GM12872 (cell line): ENCODE measurements at regions not wholly inside any gene's neighbourhood (a gene's known extent, or its start where the extent isn't known, plus 50 kb on each side); places are given as distances from the start of the nearest gene placed in this dataset.

ENCODE experiments used
- CTCF ChIP-seq: IDR thresholded peaks from 3 replicates; pipeline ENCODE4 v1.5.1; 2011; ENCODE audit warnings: low read depth, mild to moderate bottlenecking, low read length, moderate library complexity; ENCODE audit not compliant: insufficient read depth

- no peak for TF ChIP-seq CTCF
These were observed 59.4 kb upstream of the TAC4 start for GRCh38 chr17:49907279-49907678.

GRCh38 chr17:49908782-49909714 is 59.9 kb upstream of the DLX4 start:
- no peak for TF ChIP-seq CTCF

GRCh38 chr17:49910094-49910857 is 58.7 kb upstream of the DLX4 start:
- TF ChIP-seq CTCF, result no peak

- no peak for TF ChIP-seq CTCF
These were observed 58.2 kb upstream of the DLX4 start for GRCh38 chr17:49910858-49911204.

GRCh38 chr17:49911719-49912118 is 57.3 kb upstream of the DLX4 start:
- TF ChIP-seq CTCF, result no peak

- TF ChIP-seq CTCF, result no peak
These were observed 55.5 kb upstream of the DLX4 start for GRCh38 chr17:49913226-49914095.

- TF ChIP-seq CTCF, result no peak
These were observed 54.9 kb upstream of the DLX4 start for GRCh38 chr17:49914096-49914490.
